Osteocyte (in vitro differentiated cells): ENCODE measurements at regions not wholly inside any gene's neighbourhood (a gene's known extent, or its start where the extent isn't known, plus 50 kb on each side); places are given as distances from the start of the nearest gene placed in this dataset.

Experiments
- DNase-seq: peaks from one replicate; pipeline ENCODE4 v3.0.0; 2021; ENCODE audit warnings: mixed read lengths; ENCODE audit not compliant: unreplicated experiment; ENCODE audit errors: extremely low spot score
- H3K27ac Mint-ChIP-seq: one replicate; pipeline ENCODE4 v1.8.0; 2021; ENCODE audit warnings: mild to moderate bottlenecking, mixed read lengths; ENCODE audit not compliant: unreplicated experiment
- H3K27me3 Mint-ChIP-seq: one replicate; pipeline ENCODE4 v1.8.0; 2021; ENCODE audit warnings: mixed read lengths; ENCODE audit not compliant: unreplicated experiment
- H3K36me3 Mint-ChIP-seq: one replicate; pipeline ENCODE4 v1.8.0; 2021; ENCODE audit warnings: mixed read lengths; ENCODE audit not compliant: unreplicated experiment
- H3K4me1 Mint-ChIP-seq: one replicate; pipeline ENCODE4 v1.8.0; 2021; ENCODE audit warnings: mixed read lengths; ENCODE audit not compliant: unreplicated experiment
- H3K4me3 Mint-ChIP-seq: one replicate; pipeline ENCODE4 v1.8.0; 2021; ENCODE audit warnings: mild to moderate bottlenecking, moderate library complexity, mixed read lengths; ENCODE audit not compliant: unreplicated experiment
- H3K9me3 Mint-ChIP-seq: one replicate; pipeline ENCODE4 v1.8.0; 2021; ENCODE audit warnings: mixed read lengths; ENCODE audit not compliant: unreplicated experiment
- CTCF ChIP-seq: fragments of 200-600 bp; sonication (generic); IDR thresholded peaks from 2 replicates; pipeline ENCODE4 v1.5.0; 2021; ENCODE audit warnings: antibody characterized with exemption, mild to moderate bottlenecking, moderate library complexity

GRCh38 chr1:208741296-208741695, 497.1 kb upstream of the PLXNA2 start:
- Mint-ChIP-seq H3K36me3 (no peaks in the 10 kb centered on the region), H3K27me3 (no peaks in the 10 kb centered on the region), H3K4me3 (no peak overlapping the region), H3K27ac (no peak overlapping the region), H3K9me3 (peaks cover 2% of the 10 kb centered on the region), H3K4me1 (no peaks in the 10 kb centered on the region)
- no peak for TF ChIP-seq CTCF
- DNase-seq, result no peak

GRCh38 chr1:208743361-208743760, 499.2 kb upstream of the PLXNA2 start:
- no peak for TF ChIP-seq CTCF

GRCh38 chr1:208747979-208748378, 503.8 kb upstream of the PLXNA2 start:
- no peak overlapping the region for H3K27ac Mint-ChIP-seq
- peaks cover 8% of the 10 kb centered on the region for H3K9me3 Mint-ChIP-seq
- H3K36me3 Mint-ChIP-seq, result no peaks in the 10 kb centered on the region
- DNase-seq, result no peak
- H3K4me1 Mint-ChIP-seq, result no peaks in the 10 kb centered on the region
- H3K4me3 Mint-ChIP-seq, result no peak overlapping the region
- TF ChIP-seq CTCF, result no peak
- H3K27me3 Mint-ChIP-seq, result no peaks in the 10 kb centered on the region

More at GRCh38 chr1:208743361-208743760, 499.2 kb upstream of the PLXNA2 start:
- H3K4me1 Mint-ChIP-seq, result no peaks in the 10 kb centered on the region
- DNase-seq, result no peak
- H3K27ac Mint-ChIP-seq, result no peak overlapping the region
- H3K36me3 Mint-ChIP-seq, result no peaks in the 10 kb centered on the region
- H3K9me3 Mint-ChIP-seq, result peaks cover 8% of the 10 kb centered on the region
- no peak overlapping the region for H3K4me3 Mint-ChIP-seq
- H3K27me3 Mint-ChIP-seq, result no peaks in the 10 kb centered on the region

GRCh38 chr1:208748387-208749165, 504.4 kb upstream of the PLXNA2 start:
- Mint-ChIP-seq H3K4me3 (no peak overlapping the region), H3K36me3 (no peaks in the 10 kb centered on the region), H3K27me3 (no peaks in the 10 kb centered on the region), H3K9me3 (peaks cover 8% of the 10 kb centered on the region), H3K4me1 (no peaks in the 10 kb centered on the region), H3K27ac (no peak overlapping the region)
- TF ChIP-seq CTCF, result no peak
- DNase-seq, result no peak

- Mint-ChIP-seq H3K4me3 (no peak overlapping the region), H3K9me3 (peaks cover 5% of the 10 kb centered on the region), H3K27me3 (no peaks in the 10 kb centered on the region), H3K36me3 (no peaks in the 10 kb centered on the region), H3K27ac (no peak overlapping the region), H3K4me1 (peaks cover 3% of the 10 kb centered on the region)
- no peak for TF ChIP-seq CTCF
- DNase-seq, result no peak
Measured at GRCh38 chr1:208756339-208756981, 512.3 kb upstream of the PLXNA2 start.
